ENCODE measurements at regions not wholly inside any gene's neighbourhood (a gene's known extent, or its start where the extent isn't known, plus 50 kb on each side); places are given as distances from the start of the nearest gene placed in this dataset.
"Not testable (repeated sequence)": the region's sequence is repeated elsewhere in the genome, so short reads cannot be mapped to it uniquely, and the experiment has no call there.

GRCh38 chr9:29958469-29958868, 2385.2 kb upstream of the C9orf72 start:
- DNase-seq: no peak

DNA sequence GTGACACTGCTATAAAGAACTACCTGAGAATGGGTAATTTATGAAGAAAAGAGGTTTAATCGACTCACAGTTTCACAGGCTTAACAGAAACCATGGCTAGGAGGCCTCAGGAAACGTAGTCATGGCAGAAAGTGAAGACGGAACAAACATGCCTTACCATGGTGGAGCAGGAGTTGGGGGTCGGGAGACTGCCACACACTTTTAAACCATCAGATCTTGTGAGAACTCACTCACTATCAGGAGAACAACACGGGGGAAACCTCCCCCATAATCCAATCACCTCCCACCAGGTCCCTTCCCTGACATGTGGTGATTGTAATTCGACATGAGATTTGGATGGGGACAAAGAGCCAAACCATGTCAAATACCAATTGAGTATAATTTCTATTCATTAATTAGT, 2392.6 kb upstream of the C9orf72 start:
- DNase-seq: no peak

- no peak for DNase-seq
These were observed 2393.0 kb upstream of the C9orf72 start for GRCh38 chr9:29966247-29966646.

GRCh38 chr9:29968831-29969230, 2395.6 kb upstream of the C9orf72 start:
- DNase-seq: no peak

- no peak for DNase-seq
These were observed 2396.1 kb upstream of the C9orf72 start for GRCh38 chr9:29969408-29969807.

- DNase-seq: no peak
These were observed 2396.8 kb upstream of the C9orf72 start for GRCh38 chr9:29969856-29970647.

DNA sequence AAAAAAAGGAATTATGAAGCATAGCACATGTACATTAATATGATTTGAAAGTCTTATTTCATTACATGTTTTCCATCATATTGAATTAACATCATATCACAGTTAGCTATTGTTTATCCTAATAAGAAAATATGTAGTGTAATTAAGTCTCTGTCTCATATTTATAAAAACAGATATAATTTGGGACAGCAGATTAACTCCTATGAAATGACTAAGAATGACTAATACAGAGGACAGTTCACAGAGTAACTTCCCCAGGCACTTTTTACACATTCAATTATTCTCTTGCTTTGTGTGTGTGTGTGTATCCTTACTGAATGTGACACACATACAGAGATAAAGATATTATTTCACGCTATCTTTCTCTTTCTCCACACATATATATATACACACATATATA, 2400.9 kb upstream of the C9orf72 start:
- DNase-seq: no peak

- no peak for DNase-seq
These were observed 2403.7 kb upstream of the C9orf72 start for GRCh38 chr9:29976981-29977380.

- DNase-seq: no peak
These were observed 2403.4 kb upstream of the ACO1 start for GRCh38 chr9:29981013-29981412.

DNA sequence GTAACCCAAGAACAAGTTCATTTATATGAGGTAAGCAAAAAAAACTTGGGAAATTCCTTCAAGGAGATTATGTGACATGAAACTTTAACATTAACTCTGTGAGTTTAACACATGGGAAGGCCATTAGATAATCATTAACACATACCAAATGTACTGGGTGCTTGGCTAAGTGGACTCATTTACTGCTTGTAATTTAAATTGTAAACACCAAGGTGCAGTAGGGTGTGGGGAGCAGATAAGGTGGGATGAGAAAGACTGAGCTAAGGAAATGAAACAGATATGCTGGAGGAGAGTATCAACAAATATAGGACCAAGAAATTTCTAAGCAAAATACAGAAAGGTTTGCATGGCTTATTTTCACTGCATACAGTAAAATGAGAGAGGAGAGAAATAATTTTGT, 2384.8 kb upstream of the ACO1 start:
- no peak for DNase-seq

- no peak for DNase-seq
These were observed 2373.8 kb upstream of the ACO1 start for GRCh38 chr9:30010691-30011090.

DNA sequence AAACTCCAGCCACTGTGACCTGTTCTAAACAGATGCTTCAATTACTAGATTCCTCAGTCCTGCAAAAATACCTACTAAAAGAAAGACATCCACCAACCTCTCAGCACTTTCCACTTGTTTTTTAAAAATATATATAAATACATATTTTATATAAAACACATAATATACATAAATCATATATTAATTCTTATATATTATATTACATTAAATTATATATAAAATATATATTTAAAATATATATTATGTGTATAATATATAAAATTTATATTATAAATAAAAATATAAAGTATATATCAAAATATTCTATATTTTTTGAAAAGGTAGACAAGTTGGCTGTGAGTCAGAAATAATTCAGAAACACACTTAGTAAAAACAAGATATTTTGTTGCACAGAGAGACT, 2371.8 kb upstream of the ACO1 start:
- no peak for DNase-seq

GRCh38 chr9:30015073-30015472, 2369.4 kb upstream of the ACO1 start:
- no peak for DNase-seq

- DNase-seq: no peak
These were observed 2364.3 kb upstream of the ACO1 start for GRCh38 chr9:30020161-30020560.

DNA sequence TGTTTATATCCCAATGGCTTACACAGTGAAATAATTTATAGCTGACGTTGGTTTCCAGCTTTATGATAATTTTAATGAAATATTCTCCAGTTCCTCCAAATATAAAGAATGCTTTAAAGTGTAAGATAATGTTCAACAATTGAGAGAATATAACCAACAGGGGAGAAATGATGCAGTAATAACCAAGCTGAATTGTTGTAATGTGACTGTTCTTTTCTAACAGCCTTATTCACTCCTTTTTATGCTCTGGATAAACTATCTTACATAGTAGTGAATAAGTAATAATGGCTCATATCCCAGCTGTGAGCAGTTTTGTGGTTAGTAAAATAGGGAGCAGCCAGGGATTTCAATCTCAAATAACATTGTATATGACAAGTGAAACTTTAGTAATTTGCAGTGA, 2348.7 kb upstream of the ACO1 start:
- DNase-seq: no peak

DNA sequence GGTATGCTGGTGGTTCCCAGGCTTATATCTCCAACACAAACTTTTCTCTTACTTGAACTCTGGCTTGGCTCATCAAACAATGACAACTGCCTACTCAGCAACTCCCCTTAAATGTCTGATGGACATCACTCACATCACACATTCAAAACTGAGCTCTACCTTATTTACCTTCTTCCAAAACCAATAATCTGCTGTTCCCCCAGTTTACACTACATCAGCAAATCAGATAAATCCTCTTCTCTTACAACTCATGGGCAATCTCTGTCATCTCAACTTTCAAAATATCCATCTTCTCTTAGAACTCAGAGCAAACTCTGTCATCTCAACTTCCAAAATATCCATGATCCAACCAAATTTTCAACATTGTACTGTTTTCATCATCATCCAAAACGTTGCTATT, 2347.9 kb upstream of the ACO1 start:
- no peak for DNase-seq

GRCh38 chr9:30039712-30040111, 2344.7 kb upstream of the ACO1 start:
- DNase-seq: peak; percentile 33 to 35

DNA sequence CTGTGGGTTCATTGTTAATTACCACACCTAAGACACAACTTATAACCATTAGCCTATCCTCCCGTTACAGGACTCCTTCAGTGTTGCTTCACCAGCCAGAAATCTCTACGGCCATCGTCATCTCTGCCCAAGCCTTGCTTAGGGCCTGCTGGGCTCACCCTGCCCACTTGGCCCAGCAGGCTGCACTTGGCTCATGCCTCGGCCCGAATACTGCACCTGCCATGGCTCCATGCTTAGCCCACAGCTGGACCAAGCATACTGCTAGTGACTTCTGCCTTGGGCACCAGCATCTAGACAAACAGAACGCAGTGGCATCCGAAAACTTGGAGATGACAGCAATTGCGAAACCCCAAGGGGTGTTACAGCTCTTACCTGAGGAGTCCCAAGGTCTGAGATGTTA, 2336.0 kb upstream of the ACO1 start:
- no peak for DNase-seq

GRCh38 chr9:30058463-30058862, 2326.0 kb upstream of the ACO1 start:
- DNase-seq: no peak

DNA sequence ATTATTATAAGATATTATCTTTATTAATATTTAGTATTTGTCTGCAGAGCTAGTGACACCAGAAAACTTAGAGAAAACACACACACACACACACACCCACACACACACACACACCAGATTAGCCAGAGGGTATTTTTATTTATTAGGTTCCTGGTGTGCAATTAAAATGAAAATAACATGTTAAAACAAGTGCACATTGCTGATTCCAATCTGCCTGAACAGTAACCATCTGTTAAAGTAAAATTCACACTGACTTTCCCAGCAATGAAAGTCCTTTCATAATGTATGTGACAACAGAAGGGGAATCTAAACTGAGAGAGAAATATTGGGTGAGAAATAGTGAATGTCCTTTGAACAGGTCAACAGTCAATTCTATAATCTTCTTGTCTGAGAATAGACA, 2323.5 kb upstream of the ACO1 start:
- DNase-seq: no peak

- no peak for DNase-seq
These were observed 2318.6 kb upstream of the ACO1 start for GRCh38 chr9:30065888-30066287.

DNA sequence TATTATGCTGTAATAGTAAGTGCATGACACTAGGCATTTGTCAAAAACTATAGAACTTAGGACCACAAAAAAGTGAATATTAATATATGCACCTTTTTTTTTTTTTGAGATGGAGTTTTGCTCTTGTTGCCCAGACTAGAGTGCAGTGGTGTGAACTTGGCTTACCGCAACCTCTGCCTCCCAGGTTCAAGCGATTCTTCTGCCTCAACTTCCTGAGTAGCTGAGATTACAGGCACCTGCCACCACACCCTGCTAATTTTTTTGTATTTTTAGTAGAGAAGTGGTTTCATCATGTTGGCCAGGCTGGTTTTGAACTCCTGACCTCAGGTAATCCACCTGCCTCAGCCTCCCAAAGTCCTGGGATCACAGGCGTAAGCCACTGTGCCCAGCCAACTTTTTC, 2315.2 kb upstream of the ACO1 start:
- not testable (repeated sequence) for DNase-seq

GRCh38 chr9:30075022-30075421, 2309.4 kb upstream of the ACO1 start:
- DNase-seq: no peak

GRCh38 chr9:30075451-30076199, 2308.8 kb upstream of the ACO1 start:
- no peak for DNase-seq

GRCh38 chr9:30078195-30078594, 2306.2 kb upstream of the ACO1 start:
- no peak for DNase-seq
